Vagina (tissue), 2 donors: ENCODE measurements at regions not wholly inside any gene's neighbourhood (a gene's known extent, or its start where the extent isn't known, plus 50 kb on each side); places are given as distances from the start of the nearest gene placed in this dataset.
"Not testable (repeated sequence)": the region's sequence is repeated elsewhere in the genome, so short reads cannot be mapped to it uniquely, and the experiment has no call there.

ENCODE experiments used
- CTCF ChIP-seq, 3 experiments: fragments of 450-650 bp in 2 of 3; fragments of 200-600 bp in 1 of 3; sonication (generic) in 1 of 3; IDR thresholded peaks; one replicate each; pipeline ENCODE4 v1.5.1; 2017 to 2019; ENCODE audit warnings: antibody characterized with exemption in 3 of 3, mild to moderate bottlenecking in 2 of 3, moderate library complexity in 2 of 3
- POLR2A ChIP-seq, 2 donors: fragments of 450-650 bp; IDR thresholded peaks; one replicate each; pipeline ENCODE4 v1.6.1; 2017; ENCODE audit warnings: antibody characterized with exemption in 2 of 2, mild to moderate bottlenecking in 2 of 2, moderate library complexity in 2 of 2
- POLR2AphosphoS5 ChIP-seq, 2 donors: sonication (generic); formaldehyde crosslinking; IDR thresholded peaks; one replicate each; pipeline ENCODE4 v1.9.0; 2017; ENCODE audit warnings: antibody characterized with exemption in 2 of 2, mild to moderate bottlenecking in 2 of 2, low read depth in 1 of 2; ENCODE audit not compliant: insufficient read depth in 1 of 2

DNA sequence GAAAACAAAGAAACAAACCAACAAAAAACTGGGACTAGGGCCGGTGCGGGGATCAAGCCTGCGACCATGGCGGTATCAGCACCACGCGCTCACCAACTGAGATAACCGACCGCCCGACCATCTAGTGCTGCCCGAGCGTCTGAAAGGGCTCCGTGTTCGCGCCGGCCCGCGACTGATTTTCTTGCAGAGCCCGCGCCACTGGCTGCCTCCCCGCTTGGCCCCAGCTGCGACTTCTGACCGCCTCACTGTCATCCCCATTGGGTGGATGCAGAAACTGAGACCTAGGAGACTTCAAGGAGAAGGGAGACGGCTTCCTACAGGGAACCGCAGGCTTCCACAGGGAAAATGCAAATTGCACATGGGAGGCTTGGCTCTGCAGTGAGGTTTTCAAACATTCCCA, 125.3 kb upstream of the PRKX start:
- TF ChIP-seq CTCF (IDR thresholded peaks at IDR 0.05); POLR2A (IDR thresholded peaks at IDR 0.05); POLR2AphosphoS5 (IDR thresholded peaks at IDR 0.05; ENCODE audit: insufficient read depth in 1 of 2, low read depth in 1 of 2): not testable (repeated sequence)
